GM21423 (cell line): ENCODE measurements at regions not wholly inside any gene's neighbourhood (a gene's known extent, or its start where the extent isn't known, plus 50 kb on each side); places are given as distances from the start of the nearest gene placed in this dataset.

ENCODE experiments used
- ATAC-seq: cut with Tn5 transposase; IDR thresholded peaks from one replicate; pipeline ENCODE4 v1.9.1; 2021; ENCODE audit warnings: mild to moderate bottlenecking, moderate library complexity; ENCODE audit not compliant: unreplicated experiment

- ATAC-seq: no peak
Observed at GRCh38 chr18:78675231-78675630, 304.4 kb upstream of the SALL3 start.

DNA sequence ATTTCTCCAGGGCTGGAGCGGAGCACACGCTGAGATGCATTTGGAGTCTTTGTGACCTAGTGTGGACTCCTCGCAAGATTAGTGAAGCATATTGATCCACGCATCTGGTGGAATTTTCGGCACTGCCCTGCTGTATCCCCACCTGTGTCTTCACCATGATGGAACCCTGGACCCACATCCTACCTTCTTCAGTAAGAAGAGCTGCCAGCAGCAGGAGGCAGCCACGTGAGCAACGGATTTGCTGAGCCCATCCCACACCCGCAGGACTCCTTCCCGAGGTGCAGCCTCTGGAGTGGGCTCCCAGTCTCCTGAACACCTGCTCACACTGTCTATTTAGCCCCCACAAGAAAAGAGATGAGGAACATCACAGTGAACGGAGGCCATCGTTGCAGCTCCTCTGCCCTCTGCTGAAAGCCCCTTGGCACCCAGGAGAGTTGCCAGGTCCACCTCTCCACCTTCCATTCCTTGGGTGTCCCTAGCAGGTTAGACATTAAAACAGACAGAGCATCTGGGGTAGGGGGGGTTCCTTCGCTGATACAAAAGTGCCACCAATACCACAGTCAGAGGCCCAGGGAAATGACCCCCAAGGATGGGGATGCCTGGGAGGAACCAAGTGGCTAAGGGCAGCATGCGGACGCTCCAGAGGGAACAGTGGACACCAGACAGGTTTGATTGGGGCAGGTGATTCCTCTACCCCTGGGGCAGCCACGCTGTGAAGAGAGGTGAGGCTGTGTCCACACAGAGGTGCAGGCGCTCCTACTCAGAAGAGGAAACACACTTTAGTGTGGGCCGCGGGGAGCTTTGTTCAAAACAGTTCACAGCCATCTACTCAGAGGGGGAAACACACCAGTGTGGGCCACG lies 302.8 kb upstream of the SALL3 start:
- ATAC-seq: no peak

DNA sequence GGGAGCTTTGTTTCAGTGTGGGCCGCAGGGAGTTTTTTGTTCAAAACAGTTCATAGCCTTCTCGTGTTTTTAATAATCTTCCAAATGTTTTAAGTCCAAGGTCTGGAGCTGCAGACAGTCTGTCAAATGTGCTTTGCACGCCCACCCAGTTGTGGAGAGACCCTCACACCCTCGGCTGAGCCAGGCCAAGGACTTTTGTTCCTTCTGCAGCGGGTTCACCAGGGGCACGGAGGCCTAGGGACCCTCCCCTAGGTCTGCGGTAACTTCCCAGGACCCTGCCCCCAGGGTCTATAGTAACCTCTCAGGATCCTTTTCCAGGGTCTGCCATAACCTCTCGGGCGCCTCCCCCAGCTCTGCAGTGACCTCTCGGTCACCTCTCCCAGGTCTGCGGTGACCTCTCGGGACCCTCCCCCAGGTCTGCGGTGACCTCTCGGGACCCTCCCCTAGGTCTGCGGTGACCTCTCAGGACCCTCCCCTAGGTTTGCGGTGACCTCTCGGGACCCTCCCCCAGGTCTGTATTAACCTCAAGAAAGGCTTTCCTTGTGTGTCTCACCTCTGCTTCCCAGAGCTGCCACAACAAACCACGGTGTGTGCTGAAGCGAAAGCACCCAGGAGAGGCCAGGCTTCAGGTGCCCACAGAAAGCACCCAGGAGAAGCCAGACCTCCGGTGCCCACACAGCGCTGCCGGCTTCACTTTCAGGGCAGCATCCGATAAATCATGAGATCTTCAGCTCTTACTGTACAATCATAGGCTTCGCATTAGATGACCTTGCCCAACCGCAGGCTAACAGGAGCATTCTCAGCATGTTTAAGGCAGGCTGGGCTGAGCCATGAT lies 301.9 kb upstream of the SALL3 start:
- no peak for ATAC-seq

DNA sequence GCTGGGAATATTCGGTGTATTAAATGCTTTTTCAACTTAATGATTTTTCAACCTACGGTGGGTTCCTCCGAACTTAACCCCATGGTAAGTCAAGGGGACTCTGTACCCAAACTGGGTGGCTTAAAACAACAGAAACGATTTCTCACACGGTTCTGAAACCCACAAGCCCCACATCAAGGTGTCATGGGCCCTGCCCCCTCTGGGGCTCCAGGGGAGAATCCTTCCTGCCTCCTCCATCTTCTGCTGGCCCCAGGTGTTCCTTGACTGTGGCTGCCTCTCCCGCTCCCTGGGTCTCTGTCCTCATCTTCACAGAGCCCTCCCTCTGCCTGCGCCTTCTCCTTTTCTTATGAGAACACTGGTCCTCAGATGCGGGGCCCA lies 301.3 kb upstream of the SALL3 start:
- ATAC-seq: no peak

DNA sequence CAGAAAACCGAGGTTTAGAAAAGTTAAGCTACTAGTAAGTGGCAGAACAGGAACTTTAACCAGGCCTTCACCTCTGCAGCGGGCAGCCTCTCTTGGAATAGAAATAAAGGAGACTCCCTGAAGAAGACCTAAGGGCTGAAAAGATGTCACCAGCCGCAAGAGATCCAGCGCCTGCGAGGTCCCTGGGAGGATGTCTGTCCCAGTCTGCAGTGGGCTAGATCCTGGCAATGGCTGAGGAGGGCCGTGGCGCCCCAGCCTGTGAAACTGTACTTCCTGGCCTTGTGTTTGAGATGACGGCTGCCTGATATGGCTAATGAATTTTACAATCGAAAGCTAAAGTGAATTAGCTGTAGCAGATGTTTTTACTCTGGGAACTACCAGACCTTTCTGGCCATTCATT lies 300.6 kb upstream of the SALL3 start:
- no peak for ATAC-seq

- ATAC-seq: no peak
Observed at GRCh38 chr18:78679613-78680260, 299.9 kb upstream of the SALL3 start.

GRCh38 chr18:78681396-78681795 lies 298.2 kb upstream of the SALL3 start:
- no peak for ATAC-seq

GRCh38 chr18:78681934-78682333 lies 297.7 kb upstream of the SALL3 start:
- ATAC-seq: no peak

DNA sequence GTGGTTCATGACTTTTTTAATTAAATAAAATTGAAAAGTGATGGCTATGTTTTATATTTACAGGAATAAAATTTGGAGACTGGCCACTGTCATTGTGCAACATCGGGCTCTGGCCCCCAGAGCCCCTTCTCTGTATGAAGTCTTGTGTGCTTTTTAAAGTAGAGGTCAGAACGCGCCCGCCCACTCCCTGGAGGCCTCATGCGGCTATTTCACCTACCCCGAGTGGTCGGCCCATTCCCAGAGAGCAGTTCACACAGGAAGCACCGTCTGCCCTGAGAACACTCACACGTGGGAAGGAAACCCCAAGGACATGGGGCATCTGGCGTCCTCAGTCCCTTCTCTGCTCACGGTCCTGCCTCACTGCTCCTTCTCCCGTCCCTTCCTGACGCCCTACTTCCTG lies 296.9 kb upstream of the SALL3 start:
- no peak for ATAC-seq

GRCh38 chr18:78683191-78684010 lies 296.2 kb upstream of the SALL3 start:
- ATAC-seq: no peak

DNA sequence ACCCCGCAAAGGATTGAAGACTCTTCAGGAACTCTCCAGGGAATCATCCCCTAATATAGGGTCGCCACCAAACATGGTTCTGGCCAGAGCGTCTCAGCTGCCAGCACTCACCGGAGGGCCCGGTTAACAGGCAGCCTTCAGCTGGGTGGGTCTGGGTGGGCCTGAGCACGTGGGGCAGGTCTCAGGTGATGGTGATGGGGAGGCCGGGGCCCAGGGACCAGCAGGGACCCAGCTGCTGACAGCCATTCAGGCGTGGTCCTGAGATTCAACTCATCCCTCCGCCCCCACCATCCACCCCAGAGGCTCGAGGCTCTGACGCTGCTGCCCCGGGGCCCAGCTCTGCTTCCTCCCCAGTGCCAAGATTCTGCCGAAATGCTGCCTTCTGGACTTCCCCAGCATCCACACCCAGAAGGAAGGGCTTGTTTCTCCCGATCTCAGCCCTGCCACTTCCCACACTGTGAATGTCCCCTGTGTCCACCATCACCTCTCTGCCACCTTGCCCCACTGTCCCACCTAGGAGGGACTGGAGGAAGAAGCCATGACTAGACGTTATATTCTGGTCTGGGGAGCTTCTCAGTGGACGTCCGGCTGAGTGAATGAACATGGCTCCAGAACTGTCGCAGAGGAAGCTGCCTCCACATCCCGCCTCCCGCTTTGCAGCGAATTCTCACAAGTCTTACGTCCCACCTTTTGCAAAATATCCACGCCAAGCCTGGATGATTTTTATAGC lies 294.2 kb upstream of the SALL3 start:
- ATAC-seq: no peak

DNA sequence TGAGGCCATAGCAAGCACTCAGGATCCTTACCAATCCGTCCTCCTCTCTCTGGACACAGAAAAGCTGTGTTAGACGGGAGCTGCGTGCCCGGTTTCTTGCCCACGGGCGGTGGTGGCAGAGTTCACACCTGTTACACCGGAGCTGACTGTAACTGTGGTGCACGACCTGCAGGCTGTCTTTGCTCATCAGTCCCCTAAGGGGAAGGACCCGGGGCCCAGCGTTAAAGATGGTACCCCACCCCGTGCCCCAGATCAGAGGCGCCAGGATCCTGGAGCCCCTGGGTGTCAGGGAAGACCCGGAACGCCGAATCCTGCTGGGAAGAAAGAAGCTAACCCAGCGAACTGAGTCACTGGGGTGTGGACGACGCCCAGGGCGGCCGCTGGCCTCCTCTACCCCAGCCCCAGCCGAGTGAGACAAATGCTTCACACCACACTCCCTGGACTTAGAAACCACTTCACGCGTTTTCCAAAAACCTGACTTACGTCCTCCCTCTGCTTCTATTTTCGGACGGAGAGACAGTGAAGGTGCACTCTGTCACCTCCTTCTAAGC lies 293.6 kb upstream of the SALL3 start:
- ATAC-seq: no peak

- no peak for ATAC-seq
Observed at GRCh38 chr18:78686976-78687685, 292.5 kb upstream of the SALL3 start.

DNA sequence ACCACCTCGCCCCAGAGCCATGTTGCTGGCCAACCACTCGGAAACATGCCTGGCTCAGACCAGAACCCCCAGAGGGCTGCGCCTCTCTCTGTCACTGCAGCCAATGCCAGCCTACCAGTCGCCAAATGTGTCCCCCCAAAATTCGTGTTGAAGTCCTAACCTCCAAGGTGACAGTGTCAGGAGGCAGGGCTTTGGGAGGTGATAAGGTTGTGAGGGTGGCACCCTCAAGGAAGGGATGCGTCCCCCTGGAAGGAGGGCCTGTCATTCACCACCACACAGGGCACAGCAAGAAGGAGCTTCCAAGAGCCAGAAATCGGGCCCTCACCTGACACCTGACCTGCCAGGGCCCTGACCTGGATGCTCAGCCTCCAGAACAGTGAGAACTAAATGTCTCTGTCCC lies 291.9 kb upstream of the SALL3 start:
- no peak for ATAC-seq

DNA sequence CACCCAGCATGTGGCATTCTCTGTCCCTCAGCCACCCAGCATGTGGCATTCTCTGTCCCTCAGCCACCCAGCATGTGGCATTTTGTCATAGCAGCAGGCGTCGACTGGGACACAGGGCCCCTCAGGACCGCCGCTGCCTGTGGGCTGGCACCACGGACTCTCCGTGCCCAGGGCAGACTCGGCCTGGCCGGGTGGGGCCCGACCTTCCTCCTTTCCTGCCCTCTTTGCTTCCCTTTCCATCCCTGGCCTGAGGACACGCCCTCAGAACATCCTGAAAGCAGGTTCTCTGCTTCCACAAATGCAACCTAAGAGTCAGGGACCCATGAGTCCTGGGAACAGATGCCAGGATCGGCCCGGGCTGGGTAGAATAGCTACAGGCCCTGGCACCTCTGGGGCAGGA lies 291.4 kb upstream of the SALL3 start:
- no peak for ATAC-seq

- no peak for ATAC-seq
Observed at GRCh38 chr18:78688916-78689315, 290.7 kb upstream of the SALL3 start.

DNA sequence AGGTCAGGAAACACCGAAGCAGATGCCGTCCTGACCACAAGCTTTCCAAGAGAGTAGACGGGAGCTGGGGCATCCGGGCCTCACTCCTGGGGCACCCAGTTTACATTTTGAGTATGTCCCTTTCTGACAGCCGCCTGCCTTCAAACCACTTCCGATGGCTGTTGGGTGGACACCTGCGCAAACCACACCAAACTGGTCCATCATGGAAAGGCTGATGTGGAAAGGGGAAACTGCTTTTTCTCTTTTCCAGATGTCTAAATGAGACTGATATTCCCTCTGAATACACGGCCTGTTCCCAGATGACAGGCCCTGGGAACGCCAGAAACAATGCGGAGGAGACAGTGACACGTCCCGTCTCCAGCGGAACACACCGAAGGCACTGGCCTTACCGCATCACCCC lies 290.0 kb upstream of the SALL3 start:
- no peak for ATAC-seq

DNA sequence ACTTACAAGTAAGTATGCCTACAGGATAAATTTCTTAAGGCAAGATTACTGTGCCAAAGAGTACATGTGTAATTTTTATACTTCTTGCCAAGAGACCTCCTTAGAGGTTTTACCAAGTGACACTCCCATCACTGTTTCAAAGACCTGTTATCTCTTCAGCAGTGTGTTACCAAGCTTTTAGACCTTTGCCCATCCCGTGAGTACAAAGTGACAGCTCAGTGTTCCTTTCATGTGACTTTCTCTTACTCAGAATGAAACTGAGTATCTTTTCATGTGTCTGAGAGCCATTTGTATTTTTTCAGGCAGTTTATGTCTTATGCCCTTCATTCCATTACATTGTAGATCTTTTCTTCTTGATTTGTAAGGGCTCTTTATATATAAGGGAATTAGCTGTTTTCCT lies 287.5 kb upstream of the SALL3 start:
- ATAC-seq: no peak

DNA sequence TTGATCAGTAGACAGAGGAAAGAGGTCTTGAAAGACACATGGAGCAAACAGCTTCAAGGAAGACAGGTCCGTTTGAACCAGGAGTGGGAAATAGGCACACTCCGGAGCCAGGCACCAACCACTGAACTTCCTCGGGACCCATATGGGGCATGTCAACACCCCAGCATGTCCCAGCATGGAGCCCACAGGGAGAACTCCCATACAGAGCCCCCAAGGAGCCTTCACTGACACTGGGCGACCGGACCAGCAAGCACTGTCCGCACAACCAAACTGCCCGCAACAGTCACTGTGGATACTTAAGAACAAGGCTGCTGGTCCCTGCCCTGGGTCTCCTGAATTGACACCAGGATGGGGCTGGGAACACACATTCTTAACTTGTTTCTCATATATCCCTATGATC lies 286.2 kb upstream of the SALL3 start:
- no peak for ATAC-seq
